ENCODE measurements at regions not wholly inside any gene's neighbourhood (a gene's known extent, or its start where the extent isn't known, plus 50 kb on each side); places are given as distances from the start of the nearest gene placed in this dataset.
"Not testable (repeated sequence)": the region's sequence is repeated elsewhere in the genome, so short reads cannot be mapped to it uniquely, and the experiment has no call there.

- no peak for DNase-seq
These were observed 617.7 kb downstream of the MID1IP1 start for GRCh38 chrX:39418731-39419638.

GRCh38 chrX:39421006-39421405, 619.7 kb downstream of the MID1IP1 start:
- DNase-seq: no peak

DNA sequence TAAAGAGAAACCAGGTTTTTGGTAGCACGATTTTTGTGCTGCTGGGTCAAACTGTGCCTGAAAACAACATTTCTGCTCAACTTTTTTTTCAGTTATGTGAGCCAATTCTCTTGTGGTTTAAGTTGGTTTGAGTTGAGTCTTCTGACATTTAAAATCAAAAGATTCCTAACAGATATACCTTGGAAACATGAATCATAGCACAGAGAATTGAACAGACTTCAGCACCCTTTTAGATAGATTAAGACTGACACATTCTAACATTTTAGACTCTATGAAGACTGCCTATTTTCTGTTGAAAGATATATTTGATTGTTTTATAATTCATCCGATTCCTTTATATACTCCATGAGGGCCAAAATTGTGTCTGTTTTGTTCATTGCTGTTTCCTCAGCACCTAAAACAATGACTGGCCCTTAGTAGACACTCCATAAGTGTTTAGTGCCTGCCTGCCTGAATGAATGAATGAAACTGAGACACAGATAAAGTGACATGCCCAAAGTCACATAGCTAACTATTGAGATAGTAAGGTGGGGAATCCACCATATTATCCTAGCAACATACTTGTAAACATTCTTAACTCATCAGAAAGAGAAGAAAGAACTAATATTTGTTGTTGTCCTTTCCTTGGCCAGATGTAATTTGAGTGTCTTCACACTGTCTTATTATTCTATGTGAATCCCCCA, 624.0 kb downstream of the MID1IP1 start:
- DNase-seq: peak; percentile 7

- no peak for DNase-seq
These were observed 624.8 kb downstream of the MID1IP1 start for GRCh38 chrX:39426101-39426500.

DNA sequence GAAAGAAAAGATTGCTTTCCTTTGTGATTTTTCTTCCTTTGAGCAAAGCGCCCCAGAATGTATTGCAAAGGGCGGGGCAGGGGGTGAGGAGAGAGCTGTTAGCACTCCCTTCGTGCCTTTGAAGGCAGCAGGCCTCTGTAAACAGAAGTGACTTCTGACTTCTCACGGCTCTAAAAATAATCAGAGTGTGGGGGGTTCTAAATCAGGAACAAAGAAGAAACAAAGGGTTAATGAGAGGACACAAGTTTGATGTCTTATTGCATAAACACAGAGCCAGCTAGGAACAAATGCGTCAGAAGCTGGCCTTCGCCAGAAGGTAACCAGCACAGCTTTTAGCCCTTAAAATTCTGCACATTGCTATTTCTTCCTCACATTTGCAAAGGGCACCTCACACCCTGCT, 626.2 kb downstream of the MID1IP1 start:
- no peak for DNase-seq

GRCh38 chrX:39427906-39428305, 626.6 kb downstream of the MID1IP1 start:
- DNase-seq: peak; percentile 14

GRCh38 chrX:39430551-39430950, 629.3 kb downstream of the MID1IP1 start:
- DNase-seq: no peak

DNA sequence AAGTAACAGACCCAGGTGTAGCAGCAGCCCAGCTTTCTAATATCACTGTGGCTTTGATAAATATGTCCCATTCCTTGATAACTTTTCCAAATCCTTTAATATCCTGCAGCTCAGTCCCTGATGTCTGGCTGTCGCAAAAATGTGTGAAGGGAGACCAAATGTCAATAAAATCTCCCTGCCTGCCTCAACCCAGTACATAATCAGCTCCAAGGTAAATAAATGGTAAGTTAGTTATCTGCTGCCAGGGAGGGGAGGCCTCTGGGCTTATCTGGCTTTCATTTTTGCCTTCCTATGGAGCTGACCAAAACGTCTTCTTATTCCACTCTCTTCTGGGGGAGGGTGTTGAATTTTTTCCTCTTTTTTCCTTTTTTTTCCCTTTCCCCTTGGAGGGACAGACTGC, 630.6 kb downstream of the MID1IP1 start:
- DNase-seq: no peak

DNA sequence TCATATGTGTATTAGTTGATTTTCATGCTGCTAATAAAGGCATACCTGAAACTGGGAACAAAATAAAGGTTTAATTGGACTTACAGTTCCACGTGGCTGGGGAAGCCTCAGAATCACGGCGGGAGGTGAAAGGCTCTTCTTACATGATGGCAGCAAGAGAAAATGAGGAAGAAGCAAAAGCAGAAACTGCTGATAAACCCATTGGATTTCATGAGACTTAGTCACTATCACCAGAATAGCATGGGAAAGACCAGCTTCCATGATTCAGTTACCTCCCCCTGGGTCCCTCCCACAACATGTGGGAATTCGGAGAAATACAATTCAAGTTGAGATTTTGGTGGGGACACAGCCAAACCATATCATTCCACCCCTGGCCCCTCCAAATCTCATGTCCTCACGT, 633.4 kb downstream of the MID1IP1 start:
- DNase-seq: not testable (repeated sequence)

- not testable (repeated sequence) for DNase-seq
These were observed 635.3 kb downstream of the MID1IP1 start for GRCh38 chrX:39436538-39436937.

DNA sequence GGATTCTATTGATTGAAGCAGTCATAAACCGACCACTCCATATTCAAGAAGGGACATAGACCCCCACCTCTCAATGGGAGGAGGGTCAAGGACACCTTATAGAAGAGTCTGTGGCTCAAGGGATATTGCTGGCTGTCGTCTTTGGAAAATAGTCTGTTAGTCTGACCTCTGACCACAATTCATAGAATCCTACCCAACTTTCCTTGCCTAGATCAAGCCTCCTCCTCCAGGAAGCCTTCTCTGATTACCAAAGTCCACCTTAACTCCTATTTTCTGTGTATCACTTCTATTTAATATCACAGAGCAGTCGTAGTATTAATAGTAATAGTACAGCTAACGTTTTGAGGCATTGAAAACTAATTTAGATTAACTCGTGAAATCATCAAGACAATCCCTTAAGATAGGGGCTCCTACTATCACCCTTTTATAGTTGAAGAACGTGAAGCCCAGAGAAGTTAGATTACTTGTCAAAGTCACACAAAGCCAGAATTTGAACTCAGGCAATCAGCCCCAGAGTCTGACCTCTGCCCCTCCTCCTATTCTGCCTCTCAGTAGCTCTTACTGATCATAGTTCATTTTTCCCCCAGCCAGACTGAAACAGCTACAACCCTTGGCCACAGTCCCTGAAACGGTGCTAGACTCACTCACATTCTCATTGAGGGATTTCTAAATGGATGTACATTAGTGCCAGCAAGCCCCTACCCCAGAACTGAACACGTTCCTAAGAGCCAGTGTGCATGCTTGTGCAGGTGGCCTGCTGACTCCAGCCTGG, 636.6 kb downstream of the MID1IP1 start:
- DNase-seq: no peak

DNA sequence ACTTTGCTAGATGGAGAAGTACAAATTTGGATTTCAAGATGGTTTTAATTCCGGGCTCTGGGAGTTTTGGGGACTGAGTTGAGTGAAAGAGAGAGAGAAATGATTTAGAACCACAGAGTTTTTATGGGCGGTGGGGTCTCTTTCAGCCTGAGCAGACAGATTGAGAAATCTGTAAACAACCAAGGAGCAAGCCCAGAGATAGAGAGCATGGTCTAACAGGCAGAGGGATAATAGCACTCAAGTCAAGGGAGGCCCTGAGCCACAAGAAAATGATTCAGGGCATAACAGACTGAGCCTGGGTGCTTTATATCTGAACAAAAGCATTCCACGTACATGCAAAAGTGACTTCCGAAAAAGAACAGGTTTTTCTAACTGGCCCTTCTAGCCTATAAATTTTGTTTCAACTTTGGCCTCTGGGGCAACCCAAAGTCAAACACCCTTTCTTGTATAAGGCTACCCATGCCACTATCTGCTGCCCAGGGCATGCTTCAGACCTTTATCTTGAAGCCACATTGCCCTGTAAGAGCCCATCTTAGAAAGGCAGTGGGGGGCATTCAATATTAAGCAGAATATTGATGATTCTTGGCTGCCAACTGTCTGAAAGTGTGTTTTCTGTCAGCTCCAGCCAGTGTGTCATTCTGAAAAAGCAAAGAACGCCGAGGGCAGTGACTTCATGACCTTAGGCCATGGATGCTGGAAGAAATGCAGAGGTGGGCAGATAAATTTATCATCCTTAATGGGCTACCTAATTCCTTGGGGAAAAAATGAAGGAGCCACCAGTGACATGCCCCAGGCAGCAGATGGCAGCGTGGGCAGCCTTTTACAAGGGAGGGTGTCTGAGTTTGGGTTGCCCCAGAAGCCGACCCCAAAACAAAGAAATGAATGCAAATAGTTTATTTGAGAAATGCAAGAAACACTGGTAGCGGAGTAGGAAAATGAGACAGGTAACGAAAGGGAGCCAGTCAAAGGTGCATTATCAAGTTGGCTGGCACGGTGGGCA, 637.6 kb downstream of the MID1IP1 start:
- DNase-seq: no peak

DNA sequence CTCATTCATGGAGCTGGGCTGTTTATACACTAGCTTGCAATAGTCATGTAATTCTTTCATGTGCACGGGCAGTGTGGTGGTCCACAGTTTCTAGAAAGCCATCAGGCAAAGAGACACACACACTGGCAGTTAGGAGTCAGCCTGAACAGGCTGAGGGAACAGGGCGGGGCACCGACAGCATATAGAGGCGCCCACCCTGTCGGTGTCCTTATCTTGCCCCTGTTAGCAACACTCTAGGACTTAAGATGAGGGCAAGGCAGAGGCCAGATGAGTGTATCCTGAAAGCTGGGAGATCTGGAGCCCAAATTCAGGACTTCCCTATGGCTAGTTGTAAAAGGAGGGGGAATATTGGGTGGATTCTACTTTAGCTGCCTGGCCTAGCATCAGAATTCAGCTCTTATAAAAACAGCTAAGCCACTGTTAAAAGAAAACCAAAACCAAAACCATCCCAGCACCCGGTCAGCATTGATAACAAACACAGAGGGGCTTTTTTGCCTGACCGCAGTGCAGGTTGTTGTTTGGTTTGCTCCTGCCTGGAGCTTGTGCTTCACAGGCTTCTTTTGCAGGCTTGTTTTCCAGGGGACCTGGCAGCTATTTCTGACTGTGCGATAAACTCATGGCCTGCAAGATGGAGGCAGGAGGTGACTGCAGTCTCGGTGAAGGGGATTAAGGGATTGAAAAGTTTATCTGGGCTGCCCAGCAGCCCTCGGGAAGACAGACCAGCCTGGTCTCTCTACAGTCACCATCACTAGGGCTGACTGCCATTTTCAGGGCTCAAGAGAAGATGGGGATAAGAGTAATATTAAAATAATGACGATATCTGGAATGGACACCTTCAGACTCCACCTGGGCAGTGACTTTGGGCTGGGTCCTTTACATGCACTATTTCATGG, 638.9 kb downstream of the MID1IP1 start:
- DNase-seq: peak; percentile 18

DNA sequence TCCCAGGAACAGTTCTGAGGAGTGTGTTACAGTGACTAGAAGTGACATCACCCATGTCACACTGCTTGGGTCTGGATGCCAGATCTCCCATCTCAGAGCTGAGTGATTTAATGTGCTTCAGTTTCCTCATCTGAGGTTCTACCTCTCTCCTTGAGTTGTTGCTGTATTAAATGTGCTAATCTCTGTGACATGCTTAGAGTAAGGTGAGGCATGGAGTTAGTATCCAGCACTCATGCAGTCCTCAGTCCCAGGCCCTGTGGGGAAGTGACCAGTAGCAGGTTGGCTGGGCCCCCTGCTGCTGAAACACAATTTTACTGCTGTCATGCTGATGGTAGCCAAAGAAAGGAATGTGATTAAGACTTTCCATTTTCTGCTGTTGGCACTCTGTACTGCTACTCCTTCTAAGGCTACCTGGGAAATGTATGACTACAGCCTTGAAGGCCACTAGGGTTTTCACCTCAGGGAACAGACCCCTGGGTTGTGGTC, 639.6 kb downstream of the MID1IP1 start:
- no peak for DNase-seq

DNA sequence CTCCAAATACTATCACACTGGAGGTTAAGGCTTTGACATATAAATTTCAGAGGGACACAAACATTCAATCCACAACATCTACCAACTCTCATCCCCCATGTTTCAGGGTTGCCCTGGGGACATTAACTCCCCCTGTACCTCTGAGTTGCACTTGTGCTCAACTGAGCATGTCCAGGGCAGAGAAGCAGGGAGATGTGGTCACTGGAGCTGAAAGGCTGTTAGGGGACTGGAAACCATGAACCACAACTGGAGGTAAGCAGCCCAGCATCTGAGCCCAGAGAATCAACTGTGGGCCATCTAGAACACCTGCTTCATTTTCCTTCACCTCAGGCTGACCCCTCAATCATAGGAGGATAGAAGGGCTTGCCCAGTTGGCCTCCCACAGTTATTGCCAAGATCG, 641.1 kb downstream of the MID1IP1 start:
- DNase-seq: no peak

DNA sequence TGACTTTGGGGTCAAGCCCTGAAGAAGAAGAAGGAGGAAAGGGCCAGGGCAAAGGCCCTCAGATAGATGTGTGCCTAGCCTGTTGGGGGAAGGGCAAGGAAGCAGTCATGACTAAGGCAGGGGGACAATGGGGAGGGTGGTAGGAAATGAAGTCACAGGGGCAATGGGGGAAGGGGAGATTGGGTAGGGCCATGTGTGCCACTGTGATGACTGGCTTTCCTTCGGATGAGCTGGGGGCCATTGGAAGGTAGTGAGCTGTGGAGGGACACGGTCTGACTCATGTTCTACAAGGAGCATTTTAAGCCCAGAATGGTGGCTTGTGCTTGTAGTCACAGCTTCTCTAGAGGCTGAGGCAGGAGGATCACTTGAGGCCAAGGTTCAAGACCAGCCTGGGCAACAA, 642.0 kb downstream of the MID1IP1 start:
- DNase-seq: no peak

- DNase-seq: peak; percentile 32
These were observed 644.1 kb downstream of the MID1IP1 start for GRCh38 chrX:39445336-39445735.

DNA sequence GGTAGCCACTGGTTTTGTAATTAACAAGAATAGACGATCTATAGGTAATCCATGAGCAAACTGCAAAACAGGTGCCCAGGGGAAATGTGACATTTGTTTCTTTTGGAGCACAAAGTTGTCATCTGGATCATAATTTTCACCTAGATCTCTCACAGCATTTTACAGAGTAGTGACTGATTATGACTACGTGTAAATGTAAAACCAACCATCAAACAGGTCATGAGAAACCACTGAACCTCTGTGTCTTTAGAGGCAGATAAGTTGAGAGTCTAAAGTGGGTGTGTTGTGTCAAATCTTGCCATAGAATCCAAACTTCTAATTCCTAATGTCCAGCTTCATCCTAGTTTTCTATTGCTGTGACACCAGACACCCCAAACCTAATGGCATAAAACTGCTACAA, 648.1 kb downstream of the MID1IP1 start:
- DNase-seq: no peak

DNA sequence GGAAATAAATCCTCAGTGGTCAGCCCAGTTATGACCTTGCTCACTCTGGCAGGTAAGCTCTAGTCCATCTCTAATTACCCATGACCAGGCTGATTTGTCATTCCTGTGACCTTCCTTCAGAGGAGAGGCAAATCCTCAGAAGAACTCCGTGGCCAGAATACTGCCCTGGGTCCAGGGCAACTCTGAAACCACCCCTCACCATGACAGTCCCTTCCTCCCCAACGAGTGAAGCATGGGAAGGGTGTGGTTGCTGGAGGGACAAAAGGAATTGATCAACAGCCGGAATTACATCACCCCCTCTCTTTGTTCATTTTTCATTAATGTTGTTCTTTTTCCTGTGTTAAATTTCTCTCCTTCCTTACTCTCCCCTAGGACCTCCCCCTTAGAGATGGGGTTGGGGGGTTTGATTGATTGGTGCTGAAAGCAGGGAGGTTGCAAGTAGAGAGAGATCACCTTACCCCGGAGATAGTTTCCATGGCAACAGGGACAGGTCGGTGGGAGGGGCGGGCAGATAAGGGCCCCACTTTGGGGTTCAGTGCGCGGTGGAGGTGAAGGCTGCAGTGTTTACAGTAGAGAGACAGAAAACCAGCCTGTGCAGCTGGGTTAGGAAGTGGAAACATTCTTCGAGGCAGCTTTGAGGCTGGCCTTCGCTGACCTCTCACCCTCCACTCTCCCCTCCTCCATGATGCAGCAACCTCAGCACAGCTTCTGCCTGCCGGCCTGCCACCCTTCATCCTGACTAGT, 647.4 kb downstream of the BCOR start:
- DNase-seq: no peak

- no peak for DNase-seq
These were observed 646.7 kb downstream of the BCOR start for GRCh38 chrX:39451046-39451445.
